Kidney glomerular epithelial cell (primary cell): ENCODE measurements at regions not wholly inside any gene's neighbourhood (a gene's known extent, or its start where the extent isn't known, plus 50 kb on each side); places are given as distances from the start of the nearest gene placed in this dataset.

Experiments used
- DNase-seq: peaks from one replicate; lab custom pipeline; 2025; lab: John Stamatoyannopoulos, UW

DNA sequence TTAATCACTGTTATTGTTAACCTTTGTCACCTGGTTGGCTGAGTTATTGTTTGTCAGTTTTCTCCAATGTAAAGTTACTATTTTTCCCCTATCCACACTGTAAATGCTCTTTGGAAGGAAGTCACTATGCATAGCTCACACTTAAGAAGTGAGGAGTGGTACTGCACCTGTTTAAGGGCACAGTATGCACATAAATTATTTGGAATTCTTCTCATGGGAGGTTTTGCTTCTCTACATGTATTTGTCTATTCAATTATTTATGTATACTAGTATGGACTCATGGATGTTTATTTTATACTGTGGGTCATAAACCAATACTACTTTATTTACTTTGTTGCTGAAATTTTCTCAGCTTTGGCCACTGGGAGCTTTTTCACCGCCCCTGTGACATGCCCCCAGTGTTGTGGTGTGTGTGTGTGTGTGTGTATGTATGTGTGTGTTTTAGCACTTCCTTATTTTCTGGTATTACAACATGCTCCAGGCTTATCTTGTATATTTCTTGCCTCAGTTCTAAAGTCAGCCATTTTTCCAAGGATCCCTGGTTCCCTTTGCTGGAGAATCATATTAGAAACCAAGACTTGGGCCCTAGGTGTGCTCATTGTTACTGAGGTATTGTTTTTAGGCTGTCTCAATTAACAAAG is 290.5 kb downstream of the KBTBD8 start:
- no peak for DNase-seq

DNA sequence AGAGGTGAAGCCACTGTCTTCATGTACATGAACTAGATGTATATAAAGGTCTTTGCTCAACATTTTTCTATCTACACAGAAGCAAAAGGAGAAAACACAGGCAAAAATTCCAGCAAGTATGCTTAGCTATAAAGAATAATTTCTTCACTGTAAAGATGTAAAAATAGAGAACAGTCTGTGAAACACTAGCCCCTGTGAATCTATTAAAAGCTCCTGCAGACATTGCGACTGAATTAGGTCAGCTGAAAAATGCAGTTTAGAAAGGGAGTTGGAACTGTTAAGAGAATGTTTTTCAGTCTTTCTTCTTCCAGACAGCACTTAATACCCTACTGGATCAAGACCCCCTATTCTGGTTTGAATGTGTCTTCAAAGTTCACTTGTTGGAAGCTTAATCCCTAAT is 291.5 kb downstream of the KBTBD8 start:
- no peak for DNase-seq

- no peak for DNase-seq
Measured at GRCh38 chr3:67290438-67290837, 292.3 kb downstream of the KBTBD8 start.

GRCh38 chr3:67291287-67292252 is 293.5 kb downstream of the KBTBD8 start:
- DNase-seq, result no peak

DNA sequence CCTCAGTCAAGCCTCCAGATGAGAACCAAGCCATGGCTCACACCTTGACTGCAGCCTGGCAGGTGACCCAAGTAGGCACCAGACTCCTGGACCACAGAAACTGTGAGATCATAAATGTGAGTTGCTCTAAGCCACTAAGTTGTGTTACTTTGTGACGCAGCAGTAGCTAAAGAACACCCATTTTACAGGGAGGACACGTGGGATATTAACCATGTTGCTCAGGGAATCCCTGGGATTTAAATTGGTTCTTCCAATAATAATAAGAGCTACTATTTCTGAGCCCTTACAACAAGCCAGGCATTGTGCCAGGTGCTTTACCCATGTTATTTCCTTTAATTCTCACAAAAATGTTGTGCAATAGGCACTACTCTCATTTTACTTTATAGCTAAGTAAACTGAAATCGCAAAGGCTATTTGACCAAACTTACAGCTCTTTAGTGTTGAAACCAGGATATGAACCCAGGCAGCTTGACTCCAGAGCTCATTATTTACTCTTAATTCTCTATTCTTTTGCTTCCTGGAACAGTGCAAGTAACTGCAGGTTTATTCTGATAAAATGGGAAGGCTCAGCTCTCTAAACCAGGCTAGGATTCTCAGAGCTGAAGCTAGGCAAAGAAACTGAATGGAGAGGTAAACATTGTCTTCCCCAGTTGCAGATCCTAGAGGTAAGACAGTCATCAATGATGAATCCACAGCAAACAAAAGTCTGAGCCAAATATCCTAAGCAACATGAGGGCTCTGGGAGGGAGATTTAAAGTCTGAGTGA is 294.4 kb downstream of the KBTBD8 start:
- no peak for DNase-seq

DNA sequence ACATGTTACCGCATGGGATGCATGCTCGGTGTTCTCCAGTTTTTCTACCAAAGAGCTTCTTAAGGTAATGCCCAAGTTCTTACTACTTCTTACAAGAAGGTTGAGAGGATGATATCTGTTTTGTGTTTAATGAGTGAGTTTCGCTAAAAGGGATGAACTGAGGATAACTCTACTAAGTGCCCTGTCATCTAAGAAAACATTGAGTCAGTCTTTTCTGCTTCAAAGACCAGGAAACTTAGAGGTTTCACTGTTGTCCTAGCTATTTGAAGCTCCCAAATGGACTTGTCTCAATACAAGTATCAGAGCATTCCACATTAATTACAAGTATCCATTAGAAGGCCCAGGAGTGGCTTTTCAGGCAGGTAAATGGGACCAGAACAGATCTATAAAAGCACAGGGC is 296.2 kb downstream of the KBTBD8 start:
- peak; percentile 43 for DNase-seq

- DNase-seq, result peak; percentile 73
Measured at GRCh38 chr3:67296039-67296892, 298.2 kb downstream of the KBTBD8 start.

DNA sequence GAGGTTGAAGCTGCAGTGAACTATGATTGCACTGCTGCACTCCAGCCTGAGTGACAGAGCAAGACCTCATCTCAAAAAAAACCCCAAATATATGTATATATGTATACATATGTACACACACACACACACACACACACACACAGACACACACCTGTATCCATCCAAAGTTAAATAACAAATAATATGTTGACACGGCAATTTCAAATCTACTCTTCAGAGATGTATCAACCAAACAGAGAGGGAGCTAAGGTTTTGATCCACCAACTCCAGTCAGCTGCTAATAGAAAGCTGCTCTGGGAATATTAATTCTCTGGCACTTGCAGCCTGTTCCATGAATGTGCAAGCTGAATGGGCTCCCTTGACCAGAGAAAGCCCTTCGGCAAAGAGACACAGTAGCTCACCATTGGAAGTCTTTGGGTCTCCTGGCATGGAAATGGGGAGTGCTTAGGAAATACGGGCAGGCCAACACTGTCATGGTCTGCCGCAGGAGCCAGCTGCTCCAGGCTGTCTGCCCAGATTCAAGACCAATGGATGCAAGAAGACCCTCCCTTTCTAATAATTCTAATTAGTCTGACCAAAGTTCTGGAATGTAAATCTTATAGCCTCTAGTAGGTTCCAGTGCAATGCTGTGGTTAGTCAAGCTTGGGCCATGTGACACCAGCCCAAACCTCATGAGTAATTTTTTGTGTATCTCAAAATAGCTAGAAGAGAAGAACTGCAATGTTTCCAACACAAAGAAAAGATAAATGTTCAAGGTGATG is 299.8 kb downstream of the KBTBD8 start:
- no peak for DNase-seq

DNA sequence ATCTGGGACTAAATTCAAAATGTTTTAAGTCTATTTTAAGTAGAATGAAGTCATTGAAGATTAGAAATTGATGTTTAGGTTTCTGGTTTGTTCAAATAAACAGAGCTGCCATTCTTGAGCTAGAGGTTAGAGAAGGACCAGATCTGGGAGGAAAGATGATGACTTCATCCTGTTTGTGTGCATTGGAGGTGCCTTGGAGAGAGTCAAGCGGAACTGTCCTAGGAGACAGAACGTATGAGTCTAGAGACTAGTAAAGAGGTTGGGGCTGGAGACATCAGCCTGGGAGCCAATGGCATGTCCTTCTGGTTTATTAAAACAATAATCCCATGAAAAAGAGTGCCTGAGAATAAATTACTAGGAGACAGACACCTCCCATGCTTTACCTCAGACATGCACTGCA is 303.4 kb downstream of the KBTBD8 start:
- DNase-seq, result peak; percentile 62

DNA sequence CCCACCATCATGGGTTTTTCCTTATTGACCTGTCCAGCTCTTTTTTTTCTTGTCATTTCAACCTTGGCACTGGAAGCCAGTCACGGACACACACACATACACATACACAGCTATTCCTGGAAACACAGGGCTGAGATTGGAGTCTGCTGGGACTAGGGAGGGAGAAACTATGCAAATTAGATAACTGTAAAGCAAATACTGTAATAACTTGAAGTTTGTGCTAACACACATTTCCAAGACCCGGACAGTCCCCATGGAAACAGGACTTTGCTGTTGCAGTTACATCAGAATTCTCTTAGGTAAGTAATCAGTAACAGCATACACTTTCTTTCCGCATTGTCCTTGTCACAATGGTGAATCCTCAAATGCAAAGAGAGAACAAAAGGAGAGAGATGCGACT is 304.4 kb downstream of the KBTBD8 start:
- no peak for DNase-seq

GRCh38 chr3:67305160-67305559 is 307.1 kb downstream of the KBTBD8 start:
- no peak for DNase-seq

DNA sequence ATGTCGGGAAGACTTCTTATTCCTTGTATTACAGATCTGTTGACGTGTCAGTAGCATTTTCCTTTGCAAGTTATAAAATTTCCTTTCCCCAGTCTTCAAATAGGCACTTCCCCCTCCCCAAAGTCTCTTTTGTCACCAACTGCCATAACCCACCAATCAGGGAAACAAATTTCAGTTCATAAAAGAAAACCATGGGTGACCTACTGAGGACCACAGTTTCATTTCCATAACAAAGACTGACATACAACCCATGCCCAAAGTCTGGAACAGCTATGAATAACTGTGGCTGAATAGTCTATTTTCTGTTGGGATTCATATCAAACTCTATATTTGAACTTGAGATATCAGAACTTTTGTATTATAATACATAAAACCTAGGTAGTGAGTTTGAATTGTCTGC is 307.8 kb downstream of the KBTBD8 start:
- no peak for DNase-seq

GRCh38 chr3:67311440-67311839 is 313.3 kb downstream of the KBTBD8 start:
- no peak for DNase-seq

GRCh38 chr3:67312155-67312554 is 314.0 kb downstream of the KBTBD8 start:
- DNase-seq, result peak; percentile 21

DNA sequence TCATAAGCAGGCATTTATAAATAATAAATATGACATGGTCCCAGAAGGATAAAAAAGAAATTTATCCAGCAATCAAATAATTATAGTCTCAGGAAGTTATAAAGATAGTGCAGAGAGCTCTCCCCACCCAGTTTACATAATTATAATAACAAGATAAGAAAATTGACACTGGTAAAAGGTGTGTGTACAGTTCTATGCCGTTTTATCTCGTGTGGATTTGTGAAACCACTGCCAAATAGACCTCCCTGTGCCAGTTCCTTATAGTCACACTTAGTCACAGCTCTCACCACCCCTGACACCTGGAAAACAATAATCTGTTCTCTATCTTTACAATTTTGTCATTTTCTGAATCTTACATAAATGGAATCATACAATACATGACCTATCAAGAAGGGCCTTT is 320.1 kb downstream of the KBTBD8 start:
- DNase-seq, result no peak

- peak; percentile 1 for DNase-seq
Measured at GRCh38 chr3:67324554-67324953, 326.4 kb downstream of the KBTBD8 start.
